Ishikawa (cell line): ENCODE measurements at regions not wholly inside any gene's neighbourhood (a gene's known extent, or its start where the extent isn't known, plus 50 kb on each side); places are given as distances from the start of the nearest gene placed in this dataset.

Source experiments
- CEBPB ChIP-seq: IDR thresholded peaks from 2 replicates; pipeline ENCODE4 v1.6.1; 2012
- CREB1 ChIP-seq: IDR thresholded peaks from 2 replicates; pipeline ENCODE4 v1.6.1; 2012; ENCODE audit warnings: low read depth
- EGR1 ChIP-seq: IDR thresholded peaks from 2 replicates; pipeline ENCODE4 v1.6.1; 2012
- EP300 ChIP-seq: IDR thresholded peaks from 2 replicates; pipeline ENCODE4 v1.6.1; 2012; ENCODE audit warnings: borderline replicate concordance
- FOXM1 ChIP-seq: IDR thresholded peaks from 2 replicates; pipeline ENCODE4 v1.6.1; 2012; ENCODE audit warnings: low read depth, borderline replicate concordance
- NFIC ChIP-seq: IDR thresholded peaks from 2 replicates; pipeline ENCODE4 v1.6.1; 2012
- RAD21 ChIP-seq: IDR thresholded peaks from 2 replicates; pipeline ENCODE4 v1.6.1; 2012; ENCODE audit warnings: low read depth
- TAF1 ChIP-seq: IDR thresholded peaks from 2 replicates; pipeline ENCODE4 v1.6.1; 2012; ENCODE audit warnings: low read depth, mild to moderate bottlenecking
- TCF12 ChIP-seq: IDR thresholded peaks from 2 replicates; pipeline ENCODE4 v1.6.1; 2012; ENCODE audit warnings: low read depth
- TEAD4 ChIP-seq: IDR thresholded peaks from 2 replicates; pipeline ENCODE4 v1.6.1; 2012
- YY1 ChIP-seq: IDR thresholded peaks from 2 replicates; pipeline ENCODE4 v1.6.1; 2012; ENCODE audit warnings: low read depth
- ZBTB7A ChIP-seq: IDR thresholded peaks from 2 replicates; pipeline ENCODE4 v1.6.1; 2012; ENCODE audit warnings: low read depth
- TF ChIP-seq, protein P1 (sequence below): IDR thresholded peaks from 2 replicates; pipeline ENCODE4 v1.6.1; 2012
- TF ChIP-seq, protein P2 (sequence below): IDR thresholded peaks from 2 replicates; pipeline ENCODE4 v1.6.1; 2012
- TF ChIP-seq, protein P3 (sequence below): IDR thresholded peaks from 2 replicates; pipeline ENCODE4 v1.6.1; 2012; ENCODE audit warnings: low read depth, mild to moderate bottlenecking

DNA sequence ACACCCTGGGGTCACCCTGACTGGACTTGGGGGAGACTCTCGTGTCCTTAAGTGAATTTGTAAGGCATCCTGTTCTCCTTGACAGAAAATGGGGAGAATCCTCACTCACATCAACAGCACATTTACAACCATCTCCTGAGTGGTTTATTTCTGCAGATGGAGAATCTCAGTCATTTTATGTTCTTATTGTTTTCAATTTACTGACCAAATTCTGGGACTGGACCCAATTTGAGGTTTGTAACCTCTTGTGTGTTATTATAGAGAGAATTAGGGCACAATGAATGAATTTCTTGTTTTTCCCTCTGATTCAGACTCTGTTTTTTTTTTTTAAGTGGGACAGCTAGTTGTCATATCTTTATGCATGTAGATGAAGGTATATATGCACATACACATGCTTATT, 104.9 kb downstream of the ADAMTS15 start:
- TF ChIP-seq ZBTB7A (no peak), NFIC (no peak), CEBPB (no peak), EGR1 (no peak), YY1 (no peak), TCF12 (no peak), FOXM1 (no peak), RAD21 (no peak), TAF1 (no peak), TEAD4 (no peak), CREB1 (no peak)
- TF ChIP-seq, protein P1, sequence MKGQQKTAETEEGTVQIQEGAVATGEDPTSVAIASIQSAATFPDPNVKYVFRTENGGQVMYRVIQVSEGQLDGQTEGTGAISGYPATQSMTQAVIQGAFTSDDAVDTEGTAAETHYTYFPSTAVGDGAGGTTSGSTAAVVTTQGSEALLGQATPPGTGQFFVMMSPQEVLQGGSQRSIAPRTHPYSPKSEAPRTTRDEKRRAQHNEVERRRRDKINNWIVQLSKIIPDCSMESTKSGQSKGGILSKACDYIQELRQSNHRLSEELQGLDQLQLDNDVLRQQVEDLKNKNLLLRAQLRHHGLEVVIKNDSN: no peak
- TF ChIP-seq, protein P2, sequence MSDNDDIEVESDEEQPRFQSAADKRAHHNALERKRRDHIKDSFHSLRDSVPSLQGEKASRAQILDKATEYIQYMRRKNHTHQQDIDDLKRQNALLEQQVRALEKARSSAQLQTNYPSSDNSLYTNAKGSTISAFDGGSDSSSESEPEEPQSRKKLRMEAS: no peak
- TF ChIP-seq, protein P3, sequence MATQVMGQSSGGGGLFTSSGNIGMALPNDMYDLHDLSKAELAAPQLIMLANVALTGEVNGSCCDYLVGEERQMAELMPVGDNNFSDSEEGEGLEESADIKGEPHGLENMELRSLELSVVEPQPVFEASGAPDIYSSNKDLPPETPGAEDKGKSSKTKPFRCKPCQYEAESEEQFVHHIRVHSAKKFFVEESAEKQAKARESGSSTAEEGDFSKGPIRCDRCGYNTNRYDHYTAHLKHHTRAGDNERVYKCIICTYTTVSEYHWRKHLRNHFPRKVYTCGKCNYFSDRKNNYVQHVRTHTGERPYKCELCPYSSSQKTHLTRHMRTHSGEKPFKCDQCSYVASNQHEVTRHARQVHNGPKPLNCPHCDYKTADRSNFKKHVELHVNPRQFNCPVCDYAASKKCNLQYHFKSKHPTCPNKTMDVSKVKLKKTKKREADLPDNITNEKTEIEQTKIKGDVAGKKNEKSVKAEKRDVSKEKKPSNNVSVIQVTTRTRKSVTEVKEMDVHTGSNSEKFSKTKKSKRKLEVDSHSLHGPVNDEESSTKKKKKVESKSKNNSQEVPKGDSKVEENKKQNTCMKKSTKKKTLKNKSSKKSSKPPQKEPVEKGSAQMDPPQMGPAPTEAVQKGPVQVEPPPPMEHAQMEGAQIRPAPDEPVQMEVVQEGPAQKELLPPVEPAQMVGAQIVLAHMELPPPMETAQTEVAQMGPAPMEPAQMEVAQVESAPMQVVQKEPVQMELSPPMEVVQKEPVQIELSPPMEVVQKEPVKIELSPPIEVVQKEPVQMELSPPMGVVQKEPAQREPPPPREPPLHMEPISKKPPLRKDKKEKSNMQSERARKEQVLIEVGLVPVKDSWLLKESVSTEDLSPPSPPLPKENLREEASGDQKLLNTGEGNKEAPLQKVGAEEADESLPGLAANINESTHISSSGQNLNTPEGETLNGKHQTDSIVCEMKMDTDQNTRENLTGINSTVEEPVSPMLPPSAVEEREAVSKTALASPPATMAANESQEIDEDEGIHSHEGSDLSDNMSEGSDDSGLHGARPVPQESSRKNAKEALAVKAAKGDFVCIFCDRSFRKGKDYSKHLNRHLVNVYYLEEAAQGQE: no peak

DNA sequence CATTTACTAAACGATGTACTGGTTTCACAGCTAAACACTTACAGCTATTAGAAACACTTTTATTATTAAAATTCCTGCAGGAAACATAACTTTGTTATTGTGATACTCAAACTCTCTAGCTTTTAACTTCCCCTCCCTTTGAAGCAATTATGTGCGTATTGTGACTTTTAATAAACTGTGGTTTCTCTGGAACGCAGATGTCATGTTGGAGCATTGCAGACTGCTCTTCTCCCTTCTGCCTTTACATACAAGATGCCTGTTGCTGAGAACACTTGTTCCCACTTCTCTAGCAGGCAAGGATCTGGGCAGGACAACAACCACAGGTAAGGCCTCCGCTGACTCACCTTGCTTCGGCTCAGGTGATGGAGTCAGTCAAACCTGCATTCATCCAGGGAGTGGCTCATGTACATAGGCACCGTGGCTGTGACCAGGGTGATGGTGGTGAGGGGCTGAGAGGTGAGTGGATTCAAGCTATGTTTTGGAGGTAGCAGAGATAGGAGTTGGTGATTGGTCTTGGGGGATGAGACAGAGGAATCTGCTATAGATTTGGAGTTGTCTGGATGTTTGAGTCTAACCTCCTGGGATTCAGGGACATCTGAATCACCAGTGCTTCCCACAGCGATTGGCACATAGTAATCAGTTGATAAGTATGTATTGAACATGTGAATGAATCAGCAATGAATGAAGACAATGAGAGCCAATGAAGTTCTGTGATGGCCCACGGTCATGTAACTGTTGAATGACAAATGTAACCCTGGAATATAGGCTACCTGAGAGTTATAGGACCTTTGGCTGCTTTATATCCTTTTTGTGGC, 106.0 kb downstream of the ADAMTS15 start:
- no peak for TF ChIP-seq TCF12
- TF ChIP-seq EP300: no peak
- TF ChIP-seq, protein P2: no peak
- TF ChIP-seq EGR1: no peak
- TF ChIP-seq TAF1: no peak
- no peak for TF ChIP-seq NFIC
- TF ChIP-seq, protein P1: no peak
- TF ChIP-seq CEBPB: no peak
- TF ChIP-seq FOXM1: no peak
- TF ChIP-seq ZBTB7A: no peak
- TF ChIP-seq, protein P3: no peak
- TF ChIP-seq RAD21: no peak
- no peak for TF ChIP-seq YY1
- TF ChIP-seq CREB1: no peak
- TF ChIP-seq TEAD4: no peak

DNA sequence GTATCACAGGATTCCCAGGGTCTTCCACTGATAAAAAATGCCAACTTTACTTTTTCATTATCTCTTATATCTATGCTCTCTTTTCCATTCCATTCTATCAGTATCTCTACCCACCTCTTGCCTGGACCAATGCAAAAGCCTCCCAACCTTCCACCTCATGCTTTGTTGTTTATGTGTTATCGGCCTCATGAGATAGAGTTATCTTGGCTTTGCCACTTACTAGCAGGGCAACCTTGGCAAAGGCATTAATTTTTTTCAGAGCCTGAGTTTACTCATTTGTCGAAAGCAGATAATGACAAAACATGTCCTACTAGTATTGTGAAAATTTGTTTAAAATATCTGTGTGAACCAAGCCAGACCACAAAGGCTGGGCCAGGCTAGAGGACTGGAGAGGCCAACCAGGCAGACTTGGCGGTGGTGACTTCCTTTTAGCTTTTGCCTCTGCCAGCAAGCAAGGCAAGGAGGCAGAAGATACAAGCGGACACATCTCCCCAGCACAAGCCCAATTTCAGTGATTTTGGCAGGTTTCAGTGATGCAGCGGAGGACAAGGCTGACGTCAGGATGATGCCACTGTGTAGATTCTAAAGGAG, 106.9 kb downstream of the ADAMTS15 start:
- TF ChIP-seq NFIC: no peak
- no peak for TF ChIP-seq TCF12
- TF ChIP-seq CEBPB: no peak
- TF ChIP-seq YY1: no peak
- no peak for TF ChIP-seq FOXM1
- TF ChIP-seq, protein P3: no peak
- no peak for TF ChIP-seq EGR1
- TF ChIP-seq, protein P2: no peak
- TF ChIP-seq EP300: no peak
- TF ChIP-seq, protein P1: no peak
- TF ChIP-seq CREB1: no peak
